Mesodermal cell (in vitro differentiated cells): ENCODE measurements at regions not wholly inside any gene's neighbourhood (a gene's known extent, or its start where the extent isn't known, plus 50 kb on each side); places are given as distances from the start of the nearest gene placed in this dataset.

Experiments
- H3K27ac ChIP-seq: 2 replicates; pipeline ENCODE4 v1.7.0; 2013; ENCODE audit warnings: mild to moderate bottlenecking, low read depth, low read length, moderate library complexity; ENCODE audit not compliant: severe bottlenecking
- H3K36me3 ChIP-seq: 2 replicates; pipeline ENCODE4 v1.7.1; 2013; ENCODE audit warnings: mild to moderate bottlenecking, low read length, moderate library complexity; ENCODE audit not compliant: control insufficient read depth, insufficient read depth
- H3K4me1 ChIP-seq: one replicate; pipeline ENCODE4 v1.7.1; 2013; ENCODE audit warnings: mild to moderate bottlenecking, low read length; ENCODE audit not compliant: insufficient read depth, control insufficient read depth, poor library complexity, severe bottlenecking
- H3K4me3 ChIP-seq: 2 replicates; pipeline ENCODE4 v1.7.0; 2013; ENCODE audit warnings: low read length, control low read depth, mild to moderate bottlenecking; ENCODE audit not compliant: insufficient read depth, poor library complexity, severe bottlenecking; ENCODE audit errors: extremely low read depth
- H3K9me3 ChIP-seq: 2 replicates; pipeline ENCODE4 v1.7.1; 2013; ENCODE audit warnings: mild to moderate bottlenecking, low read length, moderate library complexity; ENCODE audit not compliant: control insufficient read depth
- WGBS, 2 experiments: methylation state at CpG; one replicate each; pipeline ENCODE4 v1.1.5; 2013; ENCODE audit warnings: missing lambda C conversion rate in 2 of 2; ENCODE audit not compliant: insufficient coverage in 2 of 2; 5-methylcytosine and 5-hydroxymethylcytosine counted together

DNA sequence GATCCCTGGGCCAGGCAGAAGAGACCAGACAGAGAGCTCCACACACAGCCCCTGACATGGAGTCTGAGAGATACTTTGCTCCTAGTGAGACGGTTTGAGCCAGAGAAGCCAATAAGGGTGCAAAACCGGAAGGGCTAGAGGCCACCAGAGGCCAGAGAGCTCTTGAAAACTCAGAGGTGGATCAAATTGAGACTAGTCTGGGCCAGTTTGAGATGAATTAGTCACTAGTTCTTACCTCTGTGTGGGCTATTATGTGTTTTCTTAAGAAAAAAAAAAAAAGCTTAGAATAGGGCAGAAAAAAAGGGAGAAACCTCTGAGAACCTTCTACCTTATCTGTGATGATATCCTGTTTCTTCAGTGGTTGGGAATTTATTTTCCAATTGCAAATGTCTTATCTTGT, 110.4 kb upstream of the EDNRA start:
- H3K27ac ChIP-seq = no peak overlapping the region
- no peaks in the 10 kb centered on the region for H3K36me3 ChIP-seq
- H3K4me3 ChIP-seq = no peak overlapping the region
- no peaks in the 10 kb centered on the region for H3K4me1 ChIP-seq
- 89 to 100% methylated on average over 2 of the region's 2 CpGs for WGBS, 2 experiments
- no peaks in the 10 kb centered on the region for H3K9me3 ChIP-seq

DNA sequence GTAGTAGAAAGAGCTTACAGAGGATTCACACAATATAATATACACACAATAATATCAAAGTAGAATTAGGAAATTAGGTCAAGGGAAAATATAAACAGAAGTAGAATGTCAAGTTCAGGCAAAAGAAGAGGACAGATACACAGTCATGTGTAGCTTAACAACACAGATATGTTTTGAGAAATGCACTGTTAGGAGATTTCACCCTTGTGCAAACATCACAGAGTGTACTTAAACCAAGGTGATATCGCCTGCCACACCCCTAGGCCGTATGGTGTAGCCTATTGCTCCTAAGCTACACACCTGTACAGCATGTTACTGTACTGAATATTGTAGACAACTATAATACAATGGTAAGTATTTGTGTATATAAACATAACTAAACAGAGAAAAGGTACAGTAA, 110.0 kb upstream of the EDNRA start:
- Histone ChIP-seq H3K36me3 (no peaks in the 10 kb centered on the region), H3K27ac (no peak overlapping the region), H3K9me3 (no peaks in the 10 kb centered on the region), H3K4me1 (no peaks in the 10 kb centered on the region), H3K4me3 (no peak overlapping the region)
- no CpG with 5 or more reads among the region's 2 CpGs for WGBS, 2 experiments

DNA sequence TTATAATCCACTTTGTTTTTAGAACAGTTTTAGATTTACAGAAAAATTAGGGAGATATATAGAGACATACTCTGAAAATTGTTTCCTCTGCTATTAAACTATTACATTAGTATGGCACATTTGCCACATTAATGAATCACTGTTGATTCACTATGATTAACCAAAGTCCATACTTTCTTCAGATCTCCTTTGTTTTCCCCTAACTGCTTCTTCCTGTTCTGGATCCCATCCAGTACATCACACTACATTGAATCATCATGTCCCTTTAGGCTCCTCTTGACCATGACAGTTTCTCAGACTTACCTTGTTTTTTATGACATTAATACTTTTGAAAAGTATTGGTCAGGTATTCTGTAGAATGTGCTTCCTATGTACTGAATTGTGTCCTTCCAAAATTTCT, 109.2 kb upstream of the EDNRA start:
- no peaks in the 10 kb centered on the region for H3K36me3 ChIP-seq
- no peak overlapping the region for H3K27ac ChIP-seq
- no peaks in the 10 kb centered on the region for H3K4me1 ChIP-seq
- H3K9me3 ChIP-seq = no peaks in the 10 kb centered on the region
- H3K4me3 ChIP-seq = no peak overlapping the region

DNA sequence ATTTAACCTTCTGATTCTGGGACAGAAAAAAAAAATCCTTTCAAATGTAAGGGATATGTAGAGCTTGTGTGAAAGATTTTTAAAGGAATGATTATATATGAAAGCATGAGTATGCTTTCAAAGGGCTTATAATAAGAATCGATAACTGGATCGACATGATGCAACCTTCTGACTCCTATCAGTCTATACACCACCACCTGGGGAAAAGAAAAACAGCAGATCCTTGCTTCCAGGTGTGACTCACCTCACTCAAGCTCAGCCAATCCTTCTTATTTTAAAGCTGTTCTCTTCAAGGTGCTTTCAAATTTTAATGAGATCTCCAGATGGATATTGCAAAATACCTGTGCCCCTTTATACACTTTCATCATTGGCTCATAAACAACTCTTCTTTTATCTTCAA, 102.1 kb upstream of the EDNRA start:
- Histone ChIP-seq H3K4me1 (no peaks in the 10 kb centered on the region), H3K27ac (no peak overlapping the region), H3K4me3 (no peak overlapping the region), H3K9me3 (no peaks in the 10 kb centered on the region), H3K36me3 (no peaks in the 10 kb centered on the region)
- no CpG with 5 or more reads among the region's 2 CpGs for WGBS, 2 experiments

DNA sequence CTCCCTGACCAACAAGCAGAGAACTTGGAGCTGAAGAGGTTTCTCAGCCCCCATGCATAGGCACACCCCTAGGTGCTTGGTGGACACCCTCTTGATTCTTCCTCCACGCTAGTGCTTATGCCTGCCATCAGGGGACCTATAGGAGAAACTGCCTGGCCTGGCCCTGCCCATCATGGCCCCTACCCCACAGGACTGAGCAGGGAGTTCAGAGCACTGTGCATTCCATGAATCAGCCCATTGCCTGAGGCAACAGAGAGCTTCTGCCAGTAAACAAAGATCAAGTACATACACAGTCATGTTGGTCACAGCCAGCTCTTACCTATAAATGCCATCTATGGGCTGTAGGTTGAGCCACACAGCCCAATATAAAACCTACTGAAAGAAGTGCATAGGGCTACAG, 99.1 kb upstream of the EDNRA start:
- H3K9me3 ChIP-seq = no peaks in the 10 kb centered on the region
- no peaks in the 10 kb centered on the region for H3K36me3 ChIP-seq
- H3K4me3 ChIP-seq = no peak overlapping the region
- H3K27ac ChIP-seq = no peak overlapping the region
- H3K4me1 ChIP-seq = no peaks in the 10 kb centered on the region
- WGBS, 2 experiments = 100% methylated on average over 1 of the region's 1 CpG

DNA sequence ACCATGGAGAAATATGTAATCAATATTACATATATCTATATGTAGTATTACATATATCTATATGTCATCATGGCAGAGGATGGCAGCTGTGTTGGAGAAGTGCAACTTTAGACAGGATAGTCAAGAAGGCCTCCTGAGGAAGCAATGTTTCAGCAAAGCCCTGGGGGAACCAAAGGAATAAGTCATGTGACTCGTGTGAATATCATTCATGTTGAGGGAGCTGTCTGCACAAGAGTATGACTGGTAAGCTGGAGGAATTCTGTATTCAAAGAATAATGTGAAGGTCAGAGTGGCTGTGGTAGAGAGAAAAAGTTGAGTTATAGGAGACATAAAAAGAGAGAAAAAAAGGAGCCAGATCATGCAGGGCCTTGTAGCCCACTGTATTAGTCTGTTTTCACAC, 92.9 kb upstream of the EDNRA start:
- Histone ChIP-seq H3K36me3 (no peaks in the 10 kb centered on the region), H3K4me3 (no peak overlapping the region), H3K9me3 (no peaks in the 10 kb centered on the region), H3K4me1 (no peaks in the 10 kb centered on the region), H3K27ac (no peak overlapping the region)
- WGBS, 2 experiments = 81 to 100% methylated on average over 1 of the region's 1 CpG

DNA sequence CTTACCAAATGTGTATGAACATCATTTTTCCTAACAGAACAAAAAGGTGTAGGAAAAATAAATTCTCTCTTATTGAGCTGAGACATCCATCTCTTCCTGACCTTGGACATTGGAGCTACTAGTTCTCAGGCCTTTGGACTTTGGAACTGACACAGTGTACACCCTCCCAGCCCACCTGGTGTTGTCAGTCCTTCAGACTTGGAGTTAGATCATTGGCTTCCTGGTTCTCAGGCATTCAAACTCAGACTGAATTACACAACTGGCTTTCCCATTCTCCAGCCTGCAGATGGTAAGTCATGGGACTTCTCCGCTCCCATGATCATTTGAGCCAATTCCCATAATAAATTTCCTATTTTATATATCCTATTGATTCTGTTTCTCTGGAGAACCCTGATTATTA, 84.8 kb upstream of the EDNRA start:
- H3K27ac ChIP-seq = no peak overlapping the region
- no CpG with 5 or more reads among the region's 1 CpG for WGBS, 2 experiments
- H3K4me3 ChIP-seq = no peak overlapping the region

DNA sequence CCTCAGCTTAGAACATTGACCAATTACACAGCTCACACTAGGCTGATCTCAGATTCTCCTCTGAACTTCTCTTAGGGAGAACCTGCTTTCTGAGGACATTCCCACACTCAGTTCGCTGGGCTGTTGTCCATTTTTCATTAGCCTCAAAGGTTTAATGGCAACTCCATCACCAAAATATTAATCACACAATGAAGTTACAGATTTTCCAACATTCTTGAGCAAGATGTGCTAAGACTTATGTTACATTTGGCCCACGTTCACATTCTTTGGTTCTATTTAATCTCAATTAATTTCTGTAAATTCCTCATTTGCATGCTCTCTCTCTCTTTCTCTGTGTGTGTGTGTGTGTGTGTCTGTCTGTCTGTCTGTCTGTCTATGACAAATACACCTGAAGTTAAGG, 82.3 kb upstream of the EDNRA start:
- 90 to 100% methylated on average over 1 of the region's 2 CpGs for WGBS, 2 experiments
- Histone ChIP-seq H3K27ac (no peak overlapping the region), H3K9me3 (no peaks in the 10 kb centered on the region), H3K36me3 (no peaks in the 10 kb centered on the region), H3K4me1 (no peaks in the 10 kb centered on the region), H3K4me3 (no peak overlapping the region)

More for the DNA sequence above, 84.8 kb upstream of the EDNRA start:
- Histone ChIP-seq H3K36me3 (no peaks in the 10 kb centered on the region), H3K4me1 (no peaks in the 10 kb centered on the region), H3K9me3 (no peaks in the 10 kb centered on the region)

DNA sequence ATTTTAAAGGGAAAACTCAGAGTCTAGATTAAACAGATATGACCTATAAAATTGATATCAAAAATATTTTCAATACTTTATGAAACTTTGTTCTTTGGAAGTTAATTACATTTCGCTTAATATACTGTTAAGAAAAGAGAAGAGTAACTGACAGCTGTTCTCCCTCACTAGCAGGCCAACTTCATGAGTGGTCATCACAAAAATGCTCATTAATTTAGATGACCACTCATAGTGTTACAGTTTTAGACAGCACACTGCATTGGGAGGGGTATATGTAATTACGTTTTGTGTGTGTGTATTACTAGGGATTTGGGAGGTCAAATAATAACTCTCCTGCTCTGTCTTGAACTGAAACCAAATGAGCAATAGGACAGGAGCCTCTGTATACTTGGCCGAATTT, 80.2 kb upstream of the EDNRA start:
- WGBS, 2 experiments = 93% methylated on average over 2 of the region's 3 CpGs; no CpG with 5 or more reads in 1 of the 2 experiments
- Histone ChIP-seq H3K27ac (no peak overlapping the region), H3K4me1 (no peaks in the 10 kb centered on the region), H3K9me3 (no peaks in the 10 kb centered on the region), H3K36me3 (no peaks in the 10 kb centered on the region), H3K4me3 (no peak overlapping the region)

DNA sequence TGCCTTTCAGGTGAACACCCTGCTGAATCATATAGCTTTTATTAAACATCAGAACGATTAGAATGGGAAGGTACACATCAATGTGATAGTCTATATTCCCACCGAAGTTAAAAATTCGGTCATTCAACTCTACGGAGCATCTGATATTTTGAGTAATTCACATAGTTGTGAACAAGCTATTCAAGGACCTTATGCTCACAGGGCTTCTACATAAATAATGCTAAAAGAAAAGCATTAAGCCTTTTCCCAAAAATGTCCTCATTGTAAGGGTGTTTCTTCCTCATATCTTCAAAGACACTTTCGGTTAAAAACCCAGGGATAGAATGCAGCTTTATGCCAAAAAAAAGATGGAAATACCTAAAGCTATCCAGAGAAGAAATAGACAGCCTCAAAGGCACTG, 79.7 kb upstream of the EDNRA start:
- H3K4me3 ChIP-seq = no peak overlapping the region
- WGBS, 2 experiments = 81% methylated on average over 3 of the region's 5 CpGs; no CpG with 5 or more reads in 1 of the 2 experiments

DNA sequence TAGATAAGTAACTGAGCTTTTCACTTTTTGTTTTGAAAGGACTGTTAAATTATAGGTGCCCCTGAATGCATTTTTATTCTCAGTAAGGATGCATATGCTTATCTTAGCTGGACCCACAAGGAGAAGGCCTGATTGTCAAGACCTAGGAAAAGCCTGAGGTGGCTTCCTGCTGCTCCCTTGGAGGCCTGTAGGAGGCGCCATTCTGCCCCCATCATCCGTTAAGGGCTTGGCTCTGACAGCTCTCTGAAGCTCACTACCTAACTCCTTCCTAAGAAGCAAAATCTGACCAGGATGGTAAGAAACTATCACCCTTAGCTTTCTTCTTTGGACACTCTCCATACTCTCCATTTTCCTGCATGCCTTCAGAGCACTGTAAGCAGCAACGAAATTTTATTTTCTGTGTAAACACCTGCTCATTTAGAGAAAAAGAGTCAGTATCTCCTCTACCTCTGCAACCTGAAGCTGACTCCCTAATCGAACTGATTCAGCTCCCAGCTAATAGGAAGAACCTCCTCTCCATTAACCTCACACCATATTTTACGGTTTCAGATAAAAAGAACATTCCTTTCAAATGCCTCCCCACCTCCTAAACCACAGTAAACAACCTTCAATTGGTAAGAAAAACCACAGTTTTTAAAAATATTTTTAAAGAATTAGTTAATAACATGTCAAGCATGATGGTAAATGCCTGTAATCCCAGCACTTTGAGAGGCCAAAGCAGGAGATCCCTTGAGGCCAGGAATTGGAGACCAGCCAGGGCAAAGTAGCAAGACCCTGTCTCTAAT, 73.4 kb upstream of the EDNRA start:
- no peak overlapping the region for H3K27ac ChIP-seq
- H3K9me3 ChIP-seq = no peaks in the 10 kb centered on the region
- no peaks in the 10 kb centered on the region for H3K4me1 ChIP-seq
- 29 to 47% methylated on average over 3 to 4 of the region's 5 CpGs for WGBS, 2 experiments
- no peak overlapping the region for H3K4me3 ChIP-seq
- no peaks in the 10 kb centered on the region for H3K36me3 ChIP-seq

More for the DNA sequence above, 79.7 kb upstream of the EDNRA start:
- no peaks in the 10 kb centered on the region for H3K36me3 ChIP-seq
- no peak overlapping the region for H3K27ac ChIP-seq
- H3K4me1 ChIP-seq = no peaks in the 10 kb centered on the region
- no peaks in the 10 kb centered on the region for H3K9me3 ChIP-seq
